Retina (tissue), 1 donor: ENCODE measurements at regions not wholly inside any gene's neighbourhood (a gene's known extent, or its start where the extent isn't known, plus 50 kb on each side); places are given as distances from the start of the nearest gene placed in this dataset.

Source experiments
- DNase-seq: peaks from one replicate; pipeline ENCODE4 v3.0.0-alpha.2; 2016

GRCh38 chr15:93246266-93247242 lies 157.5 kb upstream of the RGMA start:
- peak; percentile 66 for DNase-seq

GRCh38 chr15:93245661-93246042 lies 156.6 kb upstream of the RGMA start:
- DNase-seq = no peak

DNA sequence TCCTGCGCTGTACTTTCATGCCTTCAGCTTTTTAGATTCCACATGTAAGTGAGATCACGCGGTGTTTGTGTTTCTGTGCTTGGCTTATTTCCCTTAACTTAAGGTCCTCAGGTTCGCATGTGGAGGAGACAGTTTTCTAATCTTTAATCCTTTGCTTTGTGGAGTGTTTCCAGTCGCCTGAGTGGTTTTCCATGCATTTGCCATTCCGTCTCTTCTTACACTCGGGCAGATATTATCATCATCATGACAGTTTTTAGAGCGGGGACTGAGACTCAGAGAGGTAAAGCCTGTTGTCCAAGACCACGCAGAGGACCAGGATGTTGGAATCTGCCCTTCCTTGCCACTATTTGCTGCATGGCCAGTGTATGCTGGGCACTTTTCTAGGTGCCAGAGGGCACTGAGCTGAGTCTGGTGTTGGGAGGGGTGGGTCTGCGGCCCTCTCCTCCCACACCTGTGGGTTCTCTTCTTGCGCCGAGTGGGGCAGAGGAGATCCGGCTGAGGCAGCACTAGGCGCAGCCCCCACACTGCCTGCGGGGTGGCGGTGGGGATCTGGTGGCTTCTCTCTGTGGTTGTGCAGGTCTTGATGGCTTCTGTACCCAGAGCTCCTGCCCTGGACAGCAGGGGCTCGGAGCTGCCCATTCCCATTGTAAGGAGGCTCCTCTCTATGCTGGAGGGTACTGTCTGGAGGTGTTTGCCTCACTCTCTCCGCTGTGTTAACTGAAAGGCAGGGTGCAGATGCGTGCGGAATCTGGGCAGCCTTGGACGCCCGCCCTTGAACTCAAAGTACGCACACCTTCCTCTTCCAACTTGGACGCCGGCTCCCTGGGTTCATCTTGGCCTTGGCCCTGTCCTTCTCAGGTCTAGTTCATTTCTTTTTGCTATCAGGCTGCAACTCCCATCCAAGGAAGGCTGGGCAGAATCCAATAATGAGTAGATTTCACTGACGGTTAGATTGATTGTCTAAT lies 156.0 kb upstream of the RGMA start:
- DNase-seq = peak; percentile 31

GRCh38 chr15:93243573-93243972 lies 154.6 kb upstream of the RGMA start:
- no peak for DNase-seq

DNA sequence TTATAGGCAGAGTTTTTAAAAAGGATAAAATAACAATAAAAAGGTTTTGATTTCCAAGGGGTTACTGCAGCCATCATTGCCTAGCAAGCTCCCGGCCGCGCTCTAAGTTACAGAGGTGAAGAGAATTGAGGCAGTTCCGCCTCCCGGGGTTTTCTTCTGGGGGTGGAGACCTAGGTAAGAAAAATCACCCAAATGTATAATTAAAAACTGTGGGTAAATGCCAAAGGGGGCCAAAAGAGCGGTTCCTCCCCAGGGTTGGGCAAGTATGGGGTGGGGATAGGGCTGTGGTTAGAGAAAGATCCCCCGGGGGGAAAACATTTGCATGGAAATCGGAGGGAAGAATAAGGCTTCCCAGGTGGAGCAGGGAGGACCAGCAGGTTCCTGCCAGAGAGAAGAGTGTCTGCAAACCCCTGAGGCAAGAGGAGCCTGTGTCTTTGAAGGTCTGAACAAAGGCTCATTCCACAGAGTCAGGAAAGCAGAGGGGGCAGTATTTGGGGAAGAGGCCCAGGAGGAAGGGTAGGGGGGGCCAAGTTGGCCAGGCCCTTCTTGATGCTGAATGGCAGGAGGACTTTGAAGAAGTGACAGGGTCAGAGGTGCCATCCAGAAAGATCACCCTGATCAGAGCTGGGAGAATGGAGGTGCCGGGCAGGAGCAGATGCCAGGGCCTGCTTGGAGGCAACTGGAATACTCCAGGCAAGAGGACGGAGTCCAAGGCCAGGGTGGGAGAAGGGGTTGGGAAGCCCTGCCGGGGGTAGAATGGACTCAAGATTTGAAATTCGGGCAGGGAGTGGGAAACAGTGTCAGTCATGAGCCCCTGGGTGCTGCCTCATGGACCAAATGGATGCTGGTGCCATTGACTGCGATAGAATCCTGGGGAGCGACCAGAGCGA lies 152.9 kb upstream of the RGMA start:
- DNase-seq = no peak

DNA sequence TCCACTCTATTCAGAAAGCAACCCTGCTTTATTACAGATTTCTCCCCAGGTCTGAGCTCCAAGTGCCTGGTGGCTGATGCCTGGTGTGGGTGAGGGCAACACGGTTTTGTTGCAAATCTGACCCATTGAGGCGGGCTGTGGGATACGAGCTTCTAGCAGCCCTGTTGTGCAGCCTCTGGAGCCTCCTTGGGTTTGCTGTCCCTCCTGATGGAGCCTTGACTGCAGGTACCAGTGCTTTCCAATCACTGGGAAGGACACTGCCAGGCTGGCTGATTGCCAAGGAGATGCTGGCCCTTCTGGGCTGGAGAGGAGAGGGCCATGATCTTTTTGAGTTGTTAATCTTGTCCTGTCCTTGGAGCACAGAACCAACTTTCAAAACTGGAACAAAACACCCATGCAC lies 151.0 kb upstream of the RGMA start:
- DNase-seq = no peak

- DNase-seq = no peak
Observed at GRCh38 chr15:93239591-93239990, 150.6 kb upstream of the RGMA start.

DNA sequence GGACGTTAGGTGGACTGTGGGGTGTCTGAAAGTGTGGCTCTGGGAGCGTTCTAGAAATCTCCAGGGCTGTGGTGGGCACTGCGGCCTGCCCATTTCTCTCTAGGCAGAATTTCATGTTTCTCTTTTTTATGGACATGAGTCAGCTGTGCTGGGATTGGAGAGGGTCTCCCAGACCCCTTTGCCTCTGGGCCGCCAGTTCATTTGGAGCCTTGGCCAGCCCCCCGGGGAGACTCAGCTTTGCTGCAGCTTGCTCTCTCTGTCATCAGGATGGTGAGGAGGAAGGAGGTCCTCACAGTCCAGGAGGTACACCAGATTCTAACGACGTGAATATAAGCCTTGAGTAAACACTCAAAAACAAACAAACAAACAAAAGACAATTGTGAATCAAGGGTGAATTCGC lies 149.6 kb upstream of the RGMA start:
- DNase-seq = no peak

GRCh38 chr15:93235926-93236780 lies 147.1 kb upstream of the RGMA start:
- no peak for DNase-seq

DNA sequence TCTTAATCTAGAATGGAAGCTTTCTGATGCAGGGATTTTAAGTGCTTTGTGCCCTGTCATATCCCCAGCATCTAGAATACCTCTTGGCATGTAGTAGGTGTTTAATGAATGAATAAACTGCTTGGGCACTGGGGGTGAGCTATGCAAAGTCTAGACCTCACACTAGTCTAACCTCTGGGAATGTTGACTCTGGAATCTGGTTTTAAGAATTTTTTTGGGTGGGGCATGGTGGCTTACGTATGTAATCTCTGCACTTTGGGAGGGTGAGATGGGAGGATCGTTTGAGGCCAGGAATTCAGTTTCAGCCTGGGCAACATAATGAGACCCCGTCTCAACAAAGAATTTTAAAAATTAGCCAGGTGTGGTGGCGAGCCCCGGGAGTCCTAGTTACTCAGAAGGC lies 146.3 kb upstream of the RGMA start:
- DNase-seq = no peak

DNA sequence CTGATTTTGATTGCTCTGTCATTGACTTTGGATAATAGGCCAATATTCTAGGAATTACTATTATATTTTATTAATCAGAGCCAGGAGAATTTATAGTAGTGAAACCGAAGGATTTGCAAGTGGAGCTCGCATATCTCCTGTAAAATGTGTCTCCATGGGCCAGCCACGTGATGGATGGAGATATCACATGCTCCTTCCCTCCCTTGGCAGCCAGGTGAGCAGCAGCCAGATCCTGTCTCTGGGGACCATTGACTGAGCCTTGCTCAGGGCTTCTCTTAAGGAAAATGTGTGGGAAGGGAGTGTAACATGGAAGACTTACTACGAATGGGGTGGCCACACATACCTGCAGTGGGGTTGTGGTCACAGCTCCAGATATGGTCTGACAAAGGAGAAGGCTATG lies 144.7 kb upstream of the RGMA start:
- DNase-seq = no peak

- no peak for DNase-seq
Observed at GRCh38 chr15:93232845-93233244, 143.8 kb upstream of the RGMA start.

- DNase-seq = no peak
Observed at GRCh38 chr15:93231994-93232393, 143.0 kb upstream of the RGMA start.

- DNase-seq = no peak
Observed at GRCh38 chr15:93231261-93231925, 142.4 kb upstream of the RGMA start.

DNA sequence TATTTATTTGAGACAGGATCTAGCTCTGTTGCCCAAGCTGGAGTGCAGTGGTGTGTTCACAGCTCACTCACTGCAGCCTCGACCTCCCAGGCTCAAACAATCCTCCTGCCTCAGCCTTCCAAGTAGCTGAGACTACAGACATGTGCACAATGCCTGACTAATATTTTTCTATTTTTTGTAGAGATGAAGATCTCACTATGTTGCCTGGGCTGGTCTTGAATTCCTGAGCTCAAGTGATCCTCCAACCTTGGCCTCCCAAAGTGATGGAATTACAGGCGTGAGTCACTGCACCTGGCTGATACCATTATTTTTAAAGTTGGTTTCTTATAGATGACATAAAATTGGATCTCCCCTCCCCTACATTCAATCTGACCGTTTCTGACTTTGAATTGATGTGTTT lies 139.5 kb upstream of the RGMA start:
- no peak for DNase-seq

DNA sequence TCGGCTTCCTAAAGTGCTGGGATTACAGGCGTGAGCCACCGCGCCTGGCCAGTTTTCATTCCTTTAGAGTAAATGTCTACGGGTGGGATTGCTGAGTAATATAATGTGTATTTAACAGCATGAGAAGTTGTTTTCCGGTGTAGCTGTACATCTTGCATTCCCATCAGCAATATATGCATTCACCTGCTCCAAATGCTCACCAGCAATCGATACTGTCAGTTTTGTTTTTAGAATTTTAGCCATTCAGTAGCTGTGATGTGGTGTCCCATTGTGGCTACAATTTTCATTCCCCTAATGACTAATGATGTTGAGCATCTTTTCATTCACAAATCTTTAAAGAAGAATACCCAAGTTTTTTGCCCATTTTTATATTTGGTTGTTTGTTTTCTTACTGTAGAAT lies 134.8 kb upstream of the RGMA start:
- DNase-seq = no peak

DNA sequence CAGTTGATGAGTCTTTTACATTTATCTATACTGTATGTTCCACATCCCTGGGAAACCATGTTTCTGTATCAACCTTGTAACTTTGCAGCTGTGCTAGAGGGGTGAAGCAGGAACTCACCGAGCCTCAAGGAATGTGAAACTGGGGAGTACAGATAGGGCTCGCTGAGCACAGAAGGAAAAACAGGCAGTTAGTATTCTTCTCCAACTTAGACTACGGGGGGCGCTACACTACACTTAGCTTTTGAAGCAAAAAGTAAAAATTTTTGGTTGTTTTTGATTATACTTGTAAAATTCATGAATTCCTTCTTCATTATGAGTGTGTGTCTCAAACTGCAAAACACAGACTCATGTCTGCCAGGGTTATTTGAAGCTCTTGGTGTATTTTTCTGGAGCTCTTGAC lies 132.7 kb upstream of the RGMA start:
- no peak for DNase-seq

- no peak for DNase-seq
Observed at GRCh38 chr15:93219859-93220420, 130.9 kb upstream of the RGMA start.

DNA sequence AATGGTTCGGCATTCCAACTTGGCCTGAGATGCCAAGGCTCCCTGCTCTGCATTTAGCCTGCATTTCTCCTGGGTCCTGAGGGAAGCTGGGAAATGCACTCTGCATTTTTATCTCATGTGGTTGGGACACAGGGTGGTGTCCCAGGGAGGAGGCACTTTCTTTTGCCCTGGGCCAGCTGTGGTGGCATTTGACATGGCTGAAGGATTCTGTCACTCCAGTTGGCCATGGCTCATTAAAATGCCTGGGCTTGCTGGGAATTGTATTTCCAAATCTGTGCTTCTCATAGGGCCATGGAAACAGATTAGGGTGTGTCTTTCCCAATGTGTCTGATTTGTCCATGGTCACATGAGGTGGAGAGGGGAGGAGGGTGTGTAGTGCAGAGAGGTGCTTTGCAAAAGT lies 128.3 kb upstream of the RGMA start:
- no peak for DNase-seq

DNA sequence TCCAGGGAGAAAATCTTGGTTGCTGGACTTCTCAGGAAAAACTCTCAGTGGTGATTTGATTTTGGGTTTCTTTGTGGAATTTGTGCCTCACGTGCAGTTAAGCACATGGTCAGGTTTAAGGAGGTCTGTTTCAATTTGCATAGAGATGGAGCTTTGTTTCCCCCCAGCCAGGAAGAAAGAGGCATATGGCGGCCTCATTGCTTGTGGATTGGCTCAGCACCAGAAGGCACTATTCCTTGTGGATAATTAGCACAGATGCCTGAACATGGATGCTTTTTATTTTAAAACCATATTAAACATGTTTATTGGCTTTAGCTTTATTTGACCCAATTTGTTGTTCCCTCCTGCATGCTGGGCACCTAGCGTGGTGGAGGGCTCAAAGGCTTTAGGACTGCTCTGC lies 125.1 kb upstream of the RGMA start:
- no peak for DNase-seq

DNA sequence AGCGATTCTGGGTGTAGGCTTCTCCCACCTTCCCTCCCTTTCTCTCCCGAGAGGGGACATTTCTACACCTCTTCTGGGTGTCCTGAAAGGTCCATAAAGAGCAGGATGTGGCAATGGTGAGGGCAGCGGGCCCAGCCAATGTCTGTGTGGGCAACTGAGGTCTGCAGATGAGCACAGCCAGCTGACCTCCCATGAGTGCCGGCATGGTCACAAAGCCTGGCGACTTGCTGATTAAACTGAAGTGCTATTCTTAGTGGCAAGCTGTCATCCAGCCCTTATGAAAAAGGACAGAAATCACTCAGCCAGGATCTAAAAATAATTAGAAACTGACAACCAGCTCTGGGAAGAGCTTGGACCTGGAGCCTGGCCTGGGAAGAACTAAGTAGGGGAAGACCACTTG lies 124.3 kb upstream of the RGMA start:
- no peak for DNase-seq
